ENCODE measurements at regions not wholly inside any gene's neighbourhood (a gene's known extent, or its start where the extent isn't known, plus 50 kb on each side); places are given as distances from the start of the nearest gene placed in this dataset.

DNA sequence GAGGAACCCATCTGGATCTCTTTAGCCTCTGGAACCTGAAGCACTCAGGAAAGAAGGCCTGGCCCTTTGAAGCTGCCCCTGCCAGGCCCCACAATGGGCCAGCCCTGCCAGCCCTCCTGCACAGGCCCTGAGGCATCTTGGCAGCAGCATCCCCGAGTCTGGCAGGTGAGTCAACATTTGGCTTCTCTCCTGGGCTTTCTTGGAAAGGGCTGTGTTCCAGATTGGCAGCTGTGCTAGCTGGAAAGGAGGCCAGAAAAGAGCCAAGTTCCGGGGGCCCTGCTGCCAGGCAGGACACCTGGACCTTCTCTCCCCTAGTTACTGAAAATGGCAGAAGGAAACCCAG is 187.2 kb downstream of the SHQ1 start:
- Histone ChIP-seq H3K27ac (no peak overlapping the region), H2AFZ (ENCODE audit: low read depth) (no peak overlapping the region), H3K4me2 (no peak overlapping the region), H3K4me1 (ENCODE audit: low read depth, poor library complexity, severe bottlenecking) (peaks cover 28% of the 10 kb centered on the region), H3K27me3 (ENCODE audit: insufficient read depth, low read depth) (no peaks in the 10 kb centered on the region), H3K4me3 (IDR thresholded peaks at IDR 0.05; ENCODE audit: insufficient read depth, low read depth, low read length) (no peak overlapping the region), H3K79me2 (ENCODE audit: insufficient read depth, low read depth) (no peaks in the 10 kb centered on the region), H3K9ac (no peak overlapping the region), H3K36me3 (ENCODE audit: insufficient read depth) (no peaks in the 10 kb centered on the region), H4K20me1 (ENCODE audit: insufficient read depth) (no peaks in the 10 kb centered on the region)
- no peak for TF ChIP-seq CTCF (conservative IDR thresholded peaks at IDR 0.05; ENCODE audit: low read depth, low read length)

DNA sequence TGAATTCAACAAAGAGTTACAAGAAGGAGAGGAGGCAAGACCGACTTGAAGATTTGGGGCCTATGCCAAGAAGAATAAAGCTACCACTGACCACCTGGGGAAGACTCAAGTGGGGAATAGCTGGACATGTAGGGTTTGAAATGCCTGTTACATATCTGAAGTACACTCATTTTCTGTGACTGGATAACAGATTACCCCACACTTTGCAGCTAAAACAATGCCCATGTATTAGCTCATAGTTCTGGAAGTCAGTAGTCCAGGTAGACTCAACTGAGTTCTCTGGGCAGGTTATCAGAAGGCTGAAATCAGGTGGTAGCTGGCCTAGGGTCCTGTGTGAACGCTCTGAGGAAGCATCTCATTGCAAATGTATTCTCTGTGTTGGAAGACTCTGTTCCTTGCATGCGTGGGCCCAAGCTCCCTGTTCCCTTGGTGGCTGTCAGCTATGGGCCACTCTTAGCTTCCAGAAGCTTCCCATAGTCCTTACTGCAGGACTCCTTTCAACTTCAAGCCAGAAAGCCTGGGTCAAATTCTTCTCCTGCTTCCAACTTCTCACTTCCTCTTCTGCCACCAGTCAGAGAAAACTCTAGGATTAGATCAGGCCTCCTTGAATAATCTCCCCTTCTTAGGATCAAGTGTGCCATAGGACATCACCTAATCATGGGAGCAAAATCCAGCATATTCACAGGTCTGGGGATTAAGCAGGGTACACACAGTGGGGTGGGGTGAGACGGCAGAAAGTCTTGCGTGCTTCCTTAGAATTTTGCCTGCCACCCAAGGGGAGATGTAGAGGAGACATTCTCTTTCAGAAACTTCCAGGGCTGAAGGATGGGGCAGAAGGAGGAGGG is 187.8 kb downstream of the SHQ1 start:
- no peak overlapping the region for H3K4me2 ChIP-seq
- H3K79me2 ChIP-seq (ENCODE audit: insufficient read depth, low read depth) = no peaks in the 10 kb centered on the region
- H3K9ac ChIP-seq = no peak overlapping the region
- H3K27ac ChIP-seq = no peak overlapping the region
- peaks cover 28% of the 10 kb centered on the region for H3K4me1 ChIP-seq (ENCODE audit: low read depth, poor library complexity, severe bottlenecking)
- no peaks in the 10 kb centered on the region for H4K20me1 ChIP-seq (ENCODE audit: insufficient read depth)
- H3K36me3 ChIP-seq (ENCODE audit: insufficient read depth) = no peaks in the 10 kb centered on the region
- no peak overlapping the region for H2AFZ ChIP-seq (ENCODE audit: low read depth)
- no peak for TF ChIP-seq CTCF (conservative IDR thresholded peaks at IDR 0.05; ENCODE audit: low read depth, low read length)
- no peak overlapping the region for H3K4me3 ChIP-seq (IDR thresholded peaks at IDR 0.05; ENCODE audit: insufficient read depth, low read depth, low read length)
- no peaks in the 10 kb centered on the region for H3K27me3 ChIP-seq (ENCODE audit: insufficient read depth, low read depth)

GRCh38 chr3:72659596-72659995 is 188.6 kb downstream of the SHQ1 start:
- Histone ChIP-seq H3K36me3 (ENCODE audit: insufficient read depth) (no peaks in the 10 kb centered on the region), H3K27ac (no peak overlapping the region)

DNA sequence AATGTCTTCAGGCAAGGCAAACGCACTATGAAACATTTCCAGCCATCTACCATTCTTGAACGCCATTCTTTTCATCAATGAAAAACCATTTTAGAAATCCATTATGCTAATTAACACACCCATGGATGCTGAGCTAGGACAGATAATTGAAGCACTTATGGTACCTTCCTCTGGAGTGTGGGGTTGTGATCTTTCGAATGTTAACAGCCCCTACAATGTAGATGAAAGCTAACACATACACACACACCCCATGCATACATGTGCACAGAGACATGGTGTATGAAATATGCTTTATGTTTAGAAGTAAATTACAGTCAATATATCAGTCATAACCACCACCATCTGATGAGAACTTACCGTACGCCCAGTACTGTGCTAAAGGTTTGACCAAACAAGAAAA is 189.1 kb downstream of the SHQ1 start:
- no peaks in the 10 kb centered on the region for H3K79me2 ChIP-seq (ENCODE audit: insufficient read depth, low read depth)
- H3K27ac ChIP-seq = no peak overlapping the region
- H3K4me1 ChIP-seq (ENCODE audit: low read depth, poor library complexity, severe bottlenecking) = peaks cover 28% of the 10 kb centered on the region
- no peak overlapping the region for H3K4me3 ChIP-seq (IDR thresholded peaks at IDR 0.05; ENCODE audit: insufficient read depth, low read depth, low read length)
- no peaks in the 10 kb centered on the region for H4K20me1 ChIP-seq (ENCODE audit: insufficient read depth)
- H3K27me3 ChIP-seq (ENCODE audit: insufficient read depth, low read depth) = no peaks in the 10 kb centered on the region
- no peak for TF ChIP-seq CTCF (conservative IDR thresholded peaks at IDR 0.05; ENCODE audit: low read depth, low read length)
- no peak overlapping the region for H2AFZ ChIP-seq (ENCODE audit: low read depth)
- H3K9ac ChIP-seq = no peak overlapping the region
- H3K4me2 ChIP-seq = no peak overlapping the region
- no peaks in the 10 kb centered on the region for H3K36me3 ChIP-seq (ENCODE audit: insufficient read depth)

More at GRCh38 chr3:72659596-72659995, 188.6 kb downstream of the SHQ1 start:
- no peak overlapping the region for H3K4me2 ChIP-seq
- no peak overlapping the region for H3K4me3 ChIP-seq (IDR thresholded peaks at IDR 0.05; ENCODE audit: insufficient read depth, low read depth, low read length)
- no peak overlapping the region for H3K9ac ChIP-seq
- H3K4me1 ChIP-seq (ENCODE audit: low read depth, poor library complexity, severe bottlenecking) = peaks cover 28% of the 10 kb centered on the region
- H3K79me2 ChIP-seq (ENCODE audit: insufficient read depth, low read depth) = no peaks in the 10 kb centered on the region
- no peaks in the 10 kb centered on the region for H4K20me1 ChIP-seq (ENCODE audit: insufficient read depth)
- H3K27me3 ChIP-seq (ENCODE audit: insufficient read depth, low read depth) = no peaks in the 10 kb centered on the region
- H2AFZ ChIP-seq (ENCODE audit: low read depth) = no peak overlapping the region
- no peak for TF ChIP-seq CTCF (conservative IDR thresholded peaks at IDR 0.05; ENCODE audit: low read depth, low read length)
